ENCODE measurements at regions not wholly inside any gene's neighbourhood (a gene's known extent, or its start where the extent isn't known, plus 50 kb on each side); places are given as distances from the start of the nearest gene placed in this dataset.

DNA sequence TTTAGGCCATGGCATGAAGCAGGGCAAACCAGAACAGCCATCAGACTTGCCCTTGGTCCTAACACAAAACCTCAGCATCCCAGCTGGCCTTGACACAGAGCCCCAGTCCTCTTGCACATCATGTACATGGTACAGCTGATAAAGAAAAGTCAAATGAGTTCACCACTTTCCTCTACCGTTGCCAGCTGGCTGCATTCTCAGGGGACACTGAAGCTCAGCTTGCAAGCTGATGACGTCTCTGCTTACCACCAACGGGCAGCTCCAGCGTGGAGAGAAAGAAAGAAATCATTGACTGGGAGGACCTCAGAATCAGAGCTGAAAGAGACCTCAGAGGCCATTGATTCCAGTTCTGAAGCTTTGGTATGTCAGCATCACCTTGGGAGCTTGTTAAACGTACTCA is 80.7 kb upstream of the CES5A start:
- no peak for DNase-seq (ENCODE audit: extremely low spot score, insufficient read length, low read depth)
- FAIRE-seq = no peak

DNA sequence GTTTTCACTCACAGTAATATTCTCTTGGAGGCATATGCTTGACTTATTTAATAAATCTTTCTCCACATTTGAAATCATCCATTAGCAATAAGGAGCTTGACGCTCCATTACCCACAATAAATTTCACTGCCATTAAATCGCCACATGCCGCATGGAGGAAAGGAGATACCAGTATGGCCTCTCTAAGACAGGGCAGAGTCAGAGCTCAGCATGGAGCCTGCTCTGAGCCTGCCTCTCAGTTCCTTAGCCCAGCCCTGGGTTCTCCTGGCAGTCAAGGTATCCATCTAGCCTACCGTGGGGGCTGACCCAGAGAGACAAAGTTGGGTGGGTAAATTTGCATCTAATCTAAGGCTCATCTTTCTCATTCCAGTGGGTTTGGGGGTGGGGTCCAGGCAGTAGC is 80.3 kb upstream of the CES5A start:
- no peak for DNase-seq (ENCODE audit: extremely low spot score, insufficient read length, low read depth)
- no peak for FAIRE-seq

- DNase-seq (ENCODE audit: extremely low spot score, insufficient read length, low read depth) = no peak
- FAIRE-seq = no peak
These were observed 79.7 kb upstream of the CES5A start for GRCh38 chr16:55954906-55955305.

DNA sequence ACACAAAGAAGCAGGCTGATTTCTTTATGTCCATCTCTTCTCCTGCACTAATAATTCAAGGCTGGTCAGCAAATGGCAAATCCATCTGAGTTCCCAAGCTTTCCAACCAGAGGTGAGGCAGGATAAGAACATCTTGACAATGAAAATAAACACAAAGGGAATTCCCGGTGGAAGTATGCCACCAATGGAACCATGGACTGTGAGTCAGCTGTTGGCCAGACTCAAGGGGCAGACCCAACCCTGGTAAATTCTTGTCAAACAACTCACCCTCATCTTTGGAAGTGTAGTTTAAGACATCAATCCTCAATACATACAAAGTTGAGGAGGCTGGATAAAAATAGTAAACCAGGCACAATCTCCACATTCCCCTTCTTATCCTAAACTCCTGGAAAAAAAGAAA is 74.3 kb upstream of the CES5A start:
- no peak for DNase-seq (ENCODE audit: extremely low spot score, insufficient read length, low read depth)

GRCh38 chr16:55948230-55948629 is 73.1 kb upstream of the CES5A start:
- DNase-seq (ENCODE audit: extremely low spot score, insufficient read length, low read depth) (no peak), FAIRE-seq (no peak)

More for the DNA sequence above, 74.3 kb upstream of the CES5A start:
- no peak for FAIRE-seq

DNA sequence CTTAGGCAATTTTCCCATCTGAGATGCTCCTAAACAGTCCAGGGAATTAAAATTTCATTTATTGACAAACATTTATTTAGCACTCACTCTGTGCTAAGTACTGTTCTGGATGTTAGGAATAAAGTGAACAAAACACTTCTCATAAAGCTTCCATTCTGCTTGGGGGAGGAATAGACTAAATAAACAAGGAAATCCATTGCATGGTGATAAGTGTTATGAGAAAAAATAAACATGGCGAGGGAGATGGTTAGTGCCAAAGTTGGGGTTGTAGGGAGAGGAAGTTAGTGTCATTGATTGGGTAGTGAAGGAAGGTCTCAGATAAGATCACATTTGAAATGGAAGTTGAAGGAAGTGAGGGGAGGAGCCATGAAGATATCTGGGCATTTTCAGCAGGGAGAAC is 72.2 kb upstream of the CES5A start:
- no peak for DNase-seq (ENCODE audit: extremely low spot score, insufficient read length, low read depth)
- no peak for FAIRE-seq

DNA sequence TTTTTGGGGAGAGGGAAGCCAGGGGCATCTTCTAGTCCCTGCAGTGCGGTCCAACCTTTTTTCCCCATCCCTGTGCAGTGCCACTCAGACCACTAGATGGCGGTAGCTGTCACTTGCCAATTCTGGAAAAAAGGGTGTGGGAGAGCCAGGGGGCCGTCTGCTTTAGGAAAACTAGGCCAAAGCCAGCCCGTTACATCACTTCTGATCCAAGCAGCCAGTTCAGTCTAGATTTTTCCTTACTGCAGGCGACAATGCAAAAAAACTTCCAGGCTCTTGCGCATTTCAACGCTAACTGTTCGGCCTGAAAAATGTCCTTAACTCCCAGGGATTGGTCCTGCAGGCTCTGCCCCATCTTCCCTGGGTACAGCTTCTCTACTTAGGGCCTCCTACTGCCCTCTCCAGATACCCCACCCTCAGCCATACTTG is 69.2 kb upstream of the CES5A start:
- FAIRE-seq (peak; percentile 66), DNase-seq (ENCODE audit: extremely low spot score, insufficient read length, low read depth) (peak; percentile 8)

DNA sequence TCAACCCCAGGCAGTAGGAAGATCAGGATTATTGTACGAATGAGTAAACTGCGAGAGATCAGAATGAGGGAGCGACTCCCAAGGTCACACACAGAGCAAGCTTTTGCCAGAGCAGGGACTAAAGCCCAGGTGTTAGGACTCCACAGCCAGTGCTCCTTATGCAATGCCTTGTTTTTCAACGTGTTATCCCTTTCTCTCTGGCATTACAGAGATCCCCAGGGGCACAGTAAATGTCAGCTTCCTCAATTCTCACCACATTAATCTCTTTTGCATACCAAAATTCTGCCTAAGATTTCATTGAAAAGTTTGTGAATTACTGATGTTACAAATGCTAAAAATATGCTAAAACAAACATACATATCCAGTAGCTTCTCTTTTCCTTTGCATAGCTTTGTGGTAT is 68.1 kb upstream of the CES5A start:
- no peak for DNase-seq (ENCODE audit: extremely low spot score, insufficient read length, low read depth)

DNA sequence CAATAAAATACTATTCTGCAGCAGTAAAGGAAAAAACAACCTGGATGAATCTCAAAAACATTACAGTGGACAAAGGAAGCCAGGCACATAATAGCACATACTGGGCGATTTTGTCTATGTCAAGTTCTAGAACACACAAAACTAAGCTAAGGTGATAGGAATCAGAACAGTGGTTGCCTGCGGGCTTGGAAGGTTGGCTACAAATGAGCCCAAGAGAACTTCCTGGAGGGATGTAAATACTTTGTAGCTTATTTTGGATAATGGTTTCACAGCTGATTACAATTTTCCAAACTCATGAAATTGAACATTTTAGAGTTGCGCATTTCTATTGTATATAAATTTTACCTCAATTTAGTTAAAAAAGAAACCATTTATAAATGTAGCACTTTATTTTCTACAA is 67.6 kb upstream of the CES5A start:
- no peak for DNase-seq (ENCODE audit: extremely low spot score, insufficient read length, low read depth)
- FAIRE-seq = no peak

More for the DNA sequence above, 68.1 kb upstream of the CES5A start:
- no peak for FAIRE-seq

DNA sequence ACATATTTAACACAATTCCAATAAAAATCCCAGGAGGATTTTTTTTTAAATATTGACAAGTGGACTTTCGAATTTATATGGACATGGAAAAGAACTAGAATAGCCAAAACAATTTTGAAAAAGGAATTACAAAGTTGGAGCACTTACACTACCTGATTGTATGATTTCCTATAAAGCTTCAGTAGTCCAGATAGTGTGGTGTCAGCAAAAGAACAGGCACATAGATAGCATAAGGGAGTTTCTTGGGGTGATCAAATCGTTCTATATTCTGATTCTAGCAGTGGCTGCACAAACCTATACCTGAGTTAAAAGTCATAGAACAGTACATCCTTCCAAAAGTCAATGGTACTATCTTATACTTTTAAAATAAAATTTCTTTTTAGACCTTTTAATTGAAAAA is 66.4 kb upstream of the CES5A start:
- no peak for FAIRE-seq
- no peak for DNase-seq (ENCODE audit: extremely low spot score, insufficient read length, low read depth)

DNA sequence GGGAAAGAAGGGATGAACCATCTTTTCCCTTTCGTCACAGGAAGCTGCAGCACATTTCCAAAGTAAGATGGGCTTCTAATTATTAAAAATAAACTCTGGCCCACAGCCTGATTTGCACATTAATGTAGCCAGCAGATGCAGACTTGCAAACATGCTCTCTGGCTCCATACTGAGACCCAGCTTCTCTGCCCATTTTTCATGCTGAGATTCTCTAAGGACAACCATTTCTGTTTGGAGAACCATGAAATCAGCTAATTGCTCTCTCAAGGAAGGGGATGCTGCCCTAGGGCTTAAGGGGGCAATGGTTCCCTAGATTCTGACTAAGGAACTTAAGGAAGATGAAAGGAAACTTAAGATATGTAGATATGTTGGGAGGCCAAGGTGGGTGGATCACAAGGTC is 63.0 kb upstream of the CES5A start:
- DNase-seq (ENCODE audit: extremely low spot score, insufficient read length, low read depth) (no peak), FAIRE-seq (no peak)

GRCh38 chr16:55933038-55933437 is 57.9 kb upstream of the CES5A start:
- no peak for FAIRE-seq
- DNase-seq (ENCODE audit: extremely low spot score, insufficient read length, low read depth) = no peak

DNA sequence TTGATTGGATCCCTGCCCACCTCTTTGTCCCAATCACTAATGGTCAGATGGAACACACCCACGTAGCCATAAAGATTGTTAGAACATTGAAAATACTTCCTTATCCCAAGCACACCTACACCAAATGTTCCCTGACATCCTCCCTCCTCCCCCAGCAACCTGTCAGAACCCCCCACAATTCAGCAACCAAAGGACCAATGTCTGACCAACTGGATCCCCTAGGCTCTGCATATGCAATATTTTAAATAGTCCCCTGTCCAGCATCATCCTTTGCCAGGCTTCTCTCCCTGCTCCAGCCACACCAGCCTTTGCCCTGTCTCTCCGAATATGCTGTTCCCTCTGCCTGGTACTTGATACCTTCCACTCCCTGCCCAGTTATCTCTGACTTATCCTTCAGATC is 54.9 kb upstream of the CES5A start:
- no peak for DNase-seq (ENCODE audit: extremely low spot score, insufficient read length, low read depth)
- FAIRE-seq = no peak

GRCh38 chr16:55929181-55929580 is 54.0 kb upstream of the CES5A start:
- FAIRE-seq (no peak), DNase-seq (ENCODE audit: extremely low spot score, insufficient read length, low read depth) (no peak)

GRCh38 chr16:55925242-55925641 is 50.1 kb upstream of the CES5A start:
- FAIRE-seq (no peak), DNase-seq (ENCODE audit: extremely low spot score, insufficient read length, low read depth) (no peak)

All from GM18507 (cell line).